ENCODE measurements at regions not wholly inside any gene's neighbourhood (a gene's known extent, or its start where the extent isn't known, plus 50 kb on each side); places are given as distances from the start of the nearest gene placed in this dataset.

- no peak for DNase-seq (ENCODE audit: low spot score)
Observed at GRCh38 chr22:48546653-48547424, 1280.8 kb downstream of the BRD1 start.

DNA sequence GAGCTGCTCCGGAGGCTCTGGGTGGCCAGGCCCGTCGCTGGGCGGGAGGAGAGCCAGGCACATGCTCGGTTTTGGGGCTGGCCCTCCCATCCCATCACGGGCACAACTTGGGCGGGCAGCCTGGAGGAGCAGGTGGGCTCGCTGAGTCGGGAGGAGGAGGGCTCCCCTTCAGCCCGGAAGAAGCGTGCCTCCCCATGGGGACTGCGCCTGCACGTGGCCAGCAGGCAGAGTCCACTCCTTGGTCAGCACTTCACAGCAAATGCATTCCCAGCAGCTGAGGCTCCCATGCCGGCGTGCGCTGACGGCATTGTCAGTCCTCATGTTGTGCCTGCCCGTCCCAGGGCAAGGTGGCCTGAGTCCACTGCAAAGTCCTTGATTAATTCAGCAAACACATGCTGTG lies 1281.7 kb downstream of the BRD1 start:
- no peak for DNase-seq (ENCODE audit: low spot score)

DNA sequence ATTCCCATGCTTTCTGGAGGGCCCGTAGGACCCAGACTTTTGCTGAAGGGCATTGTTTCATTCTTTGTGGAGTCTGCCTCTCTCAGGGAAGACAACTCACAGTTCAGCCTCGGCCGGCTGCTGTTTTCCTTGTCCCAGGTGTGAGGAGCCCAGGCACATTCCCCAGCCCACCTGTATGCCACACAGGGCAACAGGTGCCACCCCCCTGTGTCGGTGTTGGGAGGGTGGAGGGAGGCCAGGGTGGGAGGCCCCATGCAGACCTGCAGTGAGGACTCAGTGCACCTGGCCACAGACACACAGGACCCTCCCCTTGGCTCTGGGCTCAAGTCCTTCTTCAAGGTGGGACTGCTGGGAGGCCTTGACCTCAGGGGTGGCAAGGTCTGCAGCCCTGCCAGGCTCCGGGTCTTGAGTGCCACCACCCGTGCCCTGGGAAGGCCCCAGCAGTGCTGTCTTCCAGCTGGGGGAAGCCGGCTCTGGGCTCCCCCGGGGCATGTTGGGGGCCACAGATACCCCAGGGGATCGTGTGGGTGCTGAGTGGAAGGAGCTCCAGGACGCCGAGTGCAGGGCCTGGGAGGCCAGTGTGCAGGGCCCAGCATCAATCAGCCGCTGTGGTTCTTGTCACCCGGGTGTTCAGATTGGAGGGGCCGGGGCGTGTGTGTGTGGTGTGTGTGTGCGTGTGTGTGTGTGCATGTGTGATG lies 1286.1 kb downstream of the BRD1 start:
- DNase-seq (ENCODE audit: low spot score) = no peak

- no peak for DNase-seq (ENCODE audit: low spot score)
Observed at GRCh38 chr22:48539261-48539660, 1288.4 kb downstream of the BRD1 start.

DNA sequence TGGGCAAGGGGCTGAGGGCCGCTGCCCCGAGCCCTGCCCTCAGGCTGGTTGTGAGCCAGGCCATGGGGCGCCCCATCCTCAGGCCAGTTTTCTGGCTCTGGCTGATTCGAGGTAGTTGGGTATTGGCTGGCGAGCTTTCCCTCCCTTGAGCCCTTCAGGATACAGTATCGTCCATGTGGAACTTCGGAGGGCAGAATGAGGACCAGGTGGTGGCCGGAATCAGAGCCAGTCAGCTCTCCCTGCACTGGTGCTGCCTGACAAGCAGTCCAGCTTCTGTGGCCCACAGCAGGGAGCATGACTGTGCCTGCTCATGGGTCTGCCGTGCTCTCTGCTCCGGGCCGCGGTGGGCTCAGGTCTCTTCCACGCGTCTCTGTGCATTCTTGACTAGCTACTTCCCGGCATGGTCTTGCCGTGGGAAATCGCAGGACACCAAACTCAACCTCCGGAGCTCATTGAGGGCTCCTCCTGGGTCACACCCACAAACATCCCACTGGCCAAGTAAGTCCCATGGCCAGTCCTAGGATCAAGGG lies 1289.3 kb downstream of the BRD1 start:
- DNase-seq (ENCODE audit: low spot score) = no peak

DNA sequence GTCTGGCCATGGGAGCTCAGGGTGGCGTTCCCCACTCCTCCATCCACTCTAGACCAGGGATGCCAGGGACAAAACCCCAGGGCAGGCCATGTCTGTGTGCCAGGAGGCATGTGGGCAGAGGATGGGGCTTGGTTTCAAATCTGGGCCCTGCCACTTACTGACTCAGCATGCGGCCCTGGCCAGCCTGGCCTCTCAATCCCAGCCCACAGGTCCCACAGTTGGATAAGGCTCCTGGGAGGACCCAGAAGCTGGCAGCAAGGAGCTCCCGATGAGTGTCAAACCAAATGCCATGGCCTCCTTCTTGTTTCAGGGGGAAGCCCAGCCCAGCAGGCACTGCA lies 1290.4 kb downstream of the BRD1 start:
- no peak for DNase-seq (ENCODE audit: low spot score)

DNA sequence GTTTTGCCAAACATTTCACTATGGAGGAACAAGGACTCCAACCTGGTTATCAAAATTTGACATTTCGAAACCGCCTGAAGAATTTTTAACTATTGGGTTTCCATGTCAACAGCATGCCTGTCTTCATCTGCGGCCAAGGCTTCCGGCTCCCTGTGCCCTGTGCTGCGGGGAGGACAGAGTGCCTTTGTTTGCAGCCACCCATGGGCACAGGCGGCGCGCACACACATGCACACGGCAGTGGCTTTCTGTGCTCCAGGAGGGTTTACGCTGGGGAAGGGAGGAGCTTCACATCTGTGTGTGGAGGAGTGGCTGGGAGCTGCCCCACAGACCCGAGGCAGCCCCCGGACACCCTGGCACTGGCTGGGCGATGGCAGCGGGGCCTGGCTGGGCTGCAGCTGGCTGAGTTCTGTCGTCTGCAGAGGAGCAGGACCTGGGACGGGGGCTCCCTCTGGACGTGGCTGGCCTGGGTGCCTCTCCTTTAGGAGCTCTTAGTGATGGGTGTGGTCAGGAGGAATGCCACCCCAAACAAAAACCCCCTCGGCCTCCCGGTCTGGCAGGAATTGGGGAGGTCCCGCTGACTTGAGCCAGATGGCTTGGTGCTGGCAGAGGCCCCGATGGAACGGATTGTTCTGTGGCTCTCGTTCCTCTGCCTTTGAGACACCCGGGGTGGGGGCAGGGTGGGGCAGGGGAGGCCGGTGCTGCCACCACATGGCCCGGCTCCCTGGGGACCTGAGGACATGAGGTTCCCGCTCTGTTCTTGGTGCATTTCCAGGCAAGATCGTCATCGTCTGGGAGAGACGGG lies 1290.9 kb downstream of the BRD1 start:
- no peak for DNase-seq (ENCODE audit: low spot score)

GRCh38 chr22:48535868-48536540 lies 1291.7 kb downstream of the BRD1 start:
- no peak for DNase-seq (ENCODE audit: low spot score)

DNA sequence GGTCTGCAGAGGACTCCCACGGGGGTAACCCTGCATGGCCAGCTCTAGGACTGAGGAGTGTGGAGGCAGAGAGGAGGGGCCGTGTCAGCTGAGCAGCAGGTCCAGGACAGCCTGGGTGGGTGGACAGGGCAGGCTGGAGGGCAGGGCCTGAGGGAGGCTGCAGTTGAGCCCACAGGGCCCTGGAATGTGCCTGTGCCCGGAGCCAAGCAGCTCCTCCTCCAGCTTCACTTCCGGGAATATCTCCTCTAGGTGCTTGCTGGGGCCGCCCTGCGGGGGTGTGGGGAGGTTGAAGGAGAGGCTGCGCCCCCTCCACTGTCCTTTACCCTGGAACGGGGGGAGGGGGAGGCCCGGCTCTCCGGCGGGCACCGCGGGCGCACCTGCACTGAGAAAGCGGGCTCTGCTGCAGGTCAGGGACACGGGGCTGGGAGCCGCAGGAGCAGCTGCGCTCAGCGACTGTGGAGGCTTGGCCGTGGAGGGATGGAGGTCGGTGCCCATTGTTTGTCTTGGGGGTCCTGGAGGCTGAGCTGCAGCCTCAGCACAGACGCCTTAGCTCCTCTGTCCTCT lies 1293.2 kb downstream of the BRD1 start:
- no peak for DNase-seq (ENCODE audit: low spot score)

- DNase-seq (ENCODE audit: low spot score) = no peak
Observed at GRCh38 chr22:48532986-48533385, 1294.7 kb downstream of the BRD1 start.

GRCh38 chr22:48531761-48532435 lies 1295.8 kb downstream of the BRD1 start:
- no peak for DNase-seq (ENCODE audit: low spot score)

GRCh38 chr22:48531108-48531507 lies 1296.6 kb downstream of the BRD1 start:
- no peak for DNase-seq (ENCODE audit: low spot score)

GRCh38 chr22:48530666-48531065 lies 1297.0 kb downstream of the BRD1 start:
- DNase-seq (ENCODE audit: low spot score) = no peak

DNA sequence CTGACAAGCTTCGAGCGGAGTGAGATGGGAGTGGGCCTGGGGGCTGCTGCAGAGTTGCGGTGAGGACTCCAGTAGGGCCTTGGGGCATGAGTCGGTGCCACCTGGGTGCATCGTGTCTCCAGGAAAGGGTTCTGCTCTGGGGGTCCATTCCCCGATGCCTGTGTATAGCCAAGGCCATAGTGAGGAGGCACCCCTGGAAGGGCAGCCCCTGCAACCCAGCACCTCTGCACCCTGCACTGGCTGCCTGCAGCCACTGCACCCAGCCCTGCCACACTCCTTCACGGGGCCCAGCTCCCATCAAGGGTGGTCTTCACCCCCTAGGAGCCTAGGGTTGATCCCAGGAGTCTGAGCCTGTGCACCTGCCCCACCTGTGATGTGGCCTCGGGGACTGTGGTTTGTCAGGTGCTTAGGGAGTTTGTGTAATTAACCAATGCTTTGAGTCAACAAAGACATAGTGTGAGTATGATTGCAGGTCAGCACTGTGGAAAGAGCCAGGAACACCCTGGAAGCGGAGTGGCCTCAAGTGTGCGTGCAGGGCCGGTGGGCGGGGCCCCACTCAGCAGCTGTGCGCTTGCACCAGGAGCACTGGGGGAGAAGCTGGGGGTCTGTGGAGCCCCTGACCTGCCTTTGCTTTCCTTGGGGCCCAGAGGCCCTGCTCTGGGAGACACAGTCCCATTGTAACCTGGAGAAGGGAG lies 1299.3 kb downstream of the BRD1 start:
- no peak for DNase-seq (ENCODE audit: low spot score)

GRCh38 chr22:48523761-48524160 lies 1303.9 kb downstream of the BRD1 start:
- DNase-seq (ENCODE audit: low spot score) = no peak

- DNase-seq (ENCODE audit: low spot score) = no peak
Observed at GRCh38 chr22:48523091-48523490, 1304.6 kb downstream of the BRD1 start.

- DNase-seq (ENCODE audit: low spot score) = no peak
Observed at GRCh38 chr22:48522271-48522670, 1305.4 kb downstream of the BRD1 start.

DNA sequence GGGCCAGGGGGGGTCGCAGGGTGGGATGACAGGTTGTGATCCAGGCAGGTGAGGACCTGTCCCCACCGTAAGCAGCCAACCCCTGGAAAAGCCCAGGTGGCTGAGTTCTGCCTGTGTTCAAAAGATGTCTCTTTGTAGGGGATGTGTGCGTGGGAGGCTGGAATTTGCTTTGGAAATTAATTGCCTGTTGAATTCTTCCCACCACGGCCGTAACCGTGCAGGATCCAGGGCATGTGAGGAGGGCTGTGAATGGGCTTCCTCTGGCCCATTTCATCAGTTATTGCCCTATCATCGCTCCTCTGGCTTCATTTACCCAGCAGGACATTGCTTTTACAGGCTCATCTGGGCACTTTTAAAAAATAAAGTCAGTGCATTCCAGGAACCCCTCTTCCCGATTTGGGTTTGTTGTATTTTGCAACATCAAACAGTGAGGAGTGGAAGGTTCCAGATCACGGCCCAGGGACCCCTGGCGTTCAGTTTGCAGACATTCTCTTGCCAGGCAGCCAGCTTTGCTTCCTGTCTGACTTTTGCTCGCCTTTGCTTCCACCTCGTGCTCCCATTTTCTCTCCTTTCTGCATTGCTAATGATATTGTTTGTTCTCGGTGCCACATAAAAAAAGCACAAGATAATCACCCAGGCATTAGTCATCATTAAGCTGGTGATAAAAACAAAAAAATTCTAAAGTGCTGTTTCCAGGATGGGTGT lies 1306.6 kb downstream of the BRD1 start:
- no peak for DNase-seq (ENCODE audit: low spot score)

- DNase-seq (ENCODE audit: low spot score) = no peak
Observed at GRCh38 chr22:48520207-48520606, 1307.5 kb downstream of the BRD1 start.
